ENCODE measurements at regions not wholly inside any gene's neighbourhood (a gene's known extent, or its start where the extent isn't known, plus 50 kb on each side); places are given as distances from the start of the nearest gene placed in this dataset.
"Not testable (repeated sequence)": the region's sequence is repeated elsewhere in the genome, so short reads cannot be mapped to it uniquely, and the experiment has no call there.

DNA sequence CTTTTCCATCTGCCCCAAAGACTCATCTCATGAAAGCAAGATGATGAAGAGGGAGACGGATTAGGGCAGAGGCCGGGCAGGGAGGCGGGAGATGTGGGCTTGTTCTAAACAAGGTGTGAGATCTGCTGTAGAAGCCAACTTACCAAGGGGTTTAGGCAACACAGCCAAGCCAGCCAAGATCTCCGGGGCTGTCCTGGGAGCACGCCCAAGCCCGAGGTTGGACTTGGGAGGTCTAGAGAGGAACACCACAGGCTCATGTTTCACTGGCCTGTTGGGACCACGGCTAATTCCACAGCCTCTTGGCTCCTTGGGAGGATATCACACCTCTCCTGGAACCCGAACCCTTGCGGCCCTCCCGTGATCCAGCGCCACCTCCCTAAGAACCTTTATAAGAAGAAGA, 171.4 kb downstream of the CRLF2 start:
- DNase-seq (ENCODE audit: low read depth, low spot score) = no peak
- Mint-ChIP-seq H3K27me3 (ENCODE audit: low read depth) (peaks cover 2% of the 10 kb centered on the region), H3K27ac (ENCODE audit: unreplicated experiment) (no peak overlapping the region), H3K4me3 (no peak overlapping the region), H3K4me1 (no peaks in the 10 kb centered on the region), H3K36me3 (ENCODE audit: low read depth) (no peaks in the 10 kb centered on the region), H3K9me3 (peaks cover 4% of the 10 kb centered on the region)
- TF ChIP-seq, protein P1, sequence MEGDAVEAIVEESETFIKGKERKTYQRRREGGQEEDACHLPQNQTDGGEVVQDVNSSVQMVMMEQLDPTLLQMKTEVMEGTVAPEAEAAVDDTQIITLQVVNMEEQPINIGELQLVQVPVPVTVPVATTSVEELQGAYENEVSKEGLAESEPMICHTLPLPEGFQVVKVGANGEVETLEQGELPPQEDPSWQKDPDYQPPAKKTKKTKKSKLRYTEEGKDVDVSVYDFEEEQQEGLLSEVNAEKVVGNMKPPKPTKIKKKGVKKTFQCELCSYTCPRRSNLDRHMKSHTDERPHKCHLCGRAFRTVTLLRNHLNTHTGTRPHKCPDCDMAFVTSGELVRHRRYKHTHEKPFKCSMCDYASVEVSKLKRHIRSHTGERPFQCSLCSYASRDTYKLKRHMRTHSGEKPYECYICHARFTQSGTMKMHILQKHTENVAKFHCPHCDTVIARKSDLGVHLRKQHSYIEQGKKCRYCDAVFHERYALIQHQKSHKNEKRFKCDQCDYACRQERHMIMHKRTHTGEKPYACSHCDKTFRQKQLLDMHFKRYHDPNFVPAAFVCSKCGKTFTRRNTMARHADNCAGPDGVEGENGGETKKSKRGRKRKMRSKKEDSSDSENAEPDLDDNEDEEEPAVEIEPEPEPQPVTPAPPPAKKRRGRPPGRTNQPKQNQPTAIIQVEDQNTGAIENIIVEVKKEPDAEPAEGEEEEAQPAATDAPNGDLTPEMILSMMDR (conservative IDR thresholded peaks at IDR 0.05) = no peak

DNA sequence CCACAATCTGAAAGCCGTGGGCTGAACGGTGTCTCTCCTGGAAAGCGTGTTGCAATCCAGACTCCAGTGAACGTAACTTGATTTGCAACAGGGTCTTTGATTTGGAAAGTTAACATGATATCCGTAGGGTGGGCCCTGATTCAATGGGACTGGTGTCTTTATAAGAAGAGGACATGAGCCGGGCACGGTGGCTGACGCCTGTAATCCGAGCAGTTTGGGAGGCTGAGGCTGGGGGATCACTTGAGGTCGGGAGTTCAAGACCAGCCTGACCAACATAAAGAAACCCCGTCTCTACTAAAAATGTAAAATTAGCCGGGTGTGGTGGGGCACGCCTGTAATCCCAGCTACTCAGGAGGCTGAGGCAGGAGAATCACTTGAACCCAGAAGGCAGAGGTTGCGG, 176.5 kb downstream of the CRLF2 start:
- not testable (repeated sequence) for H3K36me3 Mint-ChIP-seq (ENCODE audit: low read depth); H3K4me3 Mint-ChIP-seq; H3K9me3 Mint-ChIP-seq; DNase-seq (ENCODE audit: low read depth, low spot score); H3K27ac Mint-ChIP-seq (ENCODE audit: unreplicated experiment); H3K4me1 Mint-ChIP-seq; H3K27me3 Mint-ChIP-seq (ENCODE audit: low read depth)

DNA sequence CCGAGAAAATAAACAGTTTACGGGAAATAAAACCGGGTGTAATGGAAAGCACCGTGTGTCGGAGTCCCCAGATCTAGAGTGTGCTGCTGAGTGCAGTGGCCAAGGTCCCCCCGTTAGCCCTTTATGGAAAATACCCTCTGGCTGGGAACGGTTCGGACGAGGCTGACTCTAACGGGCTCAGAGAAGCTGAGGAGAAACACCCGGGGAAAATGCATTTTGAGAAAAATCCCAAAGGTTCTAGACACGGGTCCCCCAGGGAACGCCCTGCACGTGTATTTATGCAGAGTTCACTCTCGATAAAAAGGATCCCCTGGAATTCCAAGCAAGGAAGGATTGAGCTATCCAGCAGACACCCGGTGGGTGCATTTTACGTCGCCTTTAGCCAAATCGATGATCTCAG, 177.2 kb downstream of the CRLF2 start:
- Mint-ChIP-seq H3K9me3 (peaks cover 6% of the 10 kb centered on the region), H3K27me3 (ENCODE audit: low read depth) (peaks cover 2% of the 10 kb centered on the region), H3K4me1 (no peaks in the 10 kb centered on the region), H3K4me3 (no peak overlapping the region), H3K27ac (ENCODE audit: unreplicated experiment) (no peak overlapping the region), H3K36me3 (ENCODE audit: low read depth) (no peaks in the 10 kb centered on the region)
- DNase-seq (ENCODE audit: low read depth, low spot score) = no peak
- TF ChIP-seq, protein P1 (conservative IDR thresholded peaks at IDR 0.05) = no peak

DNA sequence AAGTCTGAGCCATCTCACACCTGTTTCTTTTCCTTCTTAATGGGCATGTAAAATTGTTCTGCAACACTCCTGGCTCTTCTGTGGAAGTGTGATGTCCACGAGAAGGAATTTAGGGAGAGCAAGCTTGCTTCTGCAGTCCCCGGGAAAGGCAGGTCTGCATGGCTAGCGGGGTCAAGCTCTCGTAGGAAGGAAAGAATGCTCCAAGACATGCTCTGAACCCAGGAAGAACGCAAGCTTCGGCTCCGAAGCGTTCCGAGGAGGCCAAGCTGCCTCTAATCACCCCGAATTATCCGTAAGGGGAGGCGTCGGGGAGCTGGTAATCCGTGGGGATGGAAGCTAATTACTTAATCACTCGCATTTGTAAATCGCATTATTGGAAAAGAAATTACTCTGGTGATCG, 177.7 kb downstream of the CRLF2 start:
- H3K4me3 Mint-ChIP-seq = no peak overlapping the region
- H3K27me3 Mint-ChIP-seq (ENCODE audit: low read depth) = peaks cover 2% of the 10 kb centered on the region
- TF ChIP-seq, protein P1 (conservative IDR thresholded peaks at IDR 0.05) = no peak
- peaks cover 3% of the 10 kb centered on the region for H3K9me3 Mint-ChIP-seq
- H3K36me3 Mint-ChIP-seq (ENCODE audit: low read depth) = no peaks in the 10 kb centered on the region
- no peaks in the 10 kb centered on the region for H3K4me1 Mint-ChIP-seq
- DNase-seq (ENCODE audit: low read depth, low spot score) = no peak
- no peak overlapping the region for H3K27ac Mint-ChIP-seq (ENCODE audit: unreplicated experiment)

DNA sequence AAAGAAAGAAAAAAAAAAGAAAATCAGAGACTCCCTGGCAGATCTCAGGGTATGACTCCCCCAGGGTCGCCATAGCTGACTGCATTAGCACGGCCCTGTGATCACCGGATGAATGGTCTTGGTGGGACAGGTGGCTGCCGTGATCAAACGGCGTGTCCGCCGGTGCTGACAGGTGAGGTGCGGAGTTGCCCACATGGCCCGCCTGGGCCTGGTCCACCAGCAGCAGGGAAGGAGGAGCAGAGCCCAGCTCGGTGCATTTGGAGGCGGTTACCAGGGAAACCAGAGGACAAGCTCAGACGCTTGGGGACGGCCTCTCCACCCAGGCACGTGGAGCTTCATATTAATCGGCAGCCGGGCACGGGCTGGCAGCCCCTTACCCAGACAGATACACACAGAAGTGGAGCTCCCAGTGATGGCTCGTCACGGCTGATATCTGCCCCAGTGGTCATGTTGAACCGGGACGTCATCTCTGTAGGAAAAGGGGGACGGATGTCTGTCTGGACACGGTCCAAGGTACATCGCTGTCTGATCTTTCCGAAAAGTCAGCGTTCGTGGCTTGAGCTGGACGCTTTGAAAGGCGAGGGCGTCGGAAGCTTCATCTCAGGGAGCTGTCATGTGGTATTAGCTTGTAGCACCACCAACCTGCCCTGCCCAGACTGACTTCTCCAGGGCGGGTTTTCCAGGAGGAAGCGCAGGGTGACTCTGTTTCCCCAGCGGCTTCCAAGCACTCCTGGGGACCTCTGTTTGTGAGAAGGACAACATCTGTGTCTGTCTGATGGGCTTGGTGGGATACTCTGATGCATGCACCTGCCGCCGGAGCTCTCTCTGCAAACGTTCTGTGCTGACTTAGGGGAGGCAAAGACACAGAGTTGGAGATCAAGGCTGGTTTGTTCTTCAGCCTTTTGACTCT, 180.7 kb downstream of the CRLF2 start:
- Mint-ChIP-seq H3K4me1 (peaks cover 17% of the 10 kb centered on the region), H3K4me3 (no peak overlapping the region), H3K36me3 (ENCODE audit: low read depth) (no peaks in the 10 kb centered on the region), H3K9me3 (peaks cover 3% of the 10 kb centered on the region), H3K27me3 (ENCODE audit: low read depth) (no peaks in the 10 kb centered on the region), H3K27ac (ENCODE audit: unreplicated experiment) (no peak overlapping the region)
- TF ChIP-seq, protein P1 (conservative IDR thresholded peaks at IDR 0.05) = no peak
- no peak for DNase-seq (ENCODE audit: low read depth, low spot score)

DNA sequence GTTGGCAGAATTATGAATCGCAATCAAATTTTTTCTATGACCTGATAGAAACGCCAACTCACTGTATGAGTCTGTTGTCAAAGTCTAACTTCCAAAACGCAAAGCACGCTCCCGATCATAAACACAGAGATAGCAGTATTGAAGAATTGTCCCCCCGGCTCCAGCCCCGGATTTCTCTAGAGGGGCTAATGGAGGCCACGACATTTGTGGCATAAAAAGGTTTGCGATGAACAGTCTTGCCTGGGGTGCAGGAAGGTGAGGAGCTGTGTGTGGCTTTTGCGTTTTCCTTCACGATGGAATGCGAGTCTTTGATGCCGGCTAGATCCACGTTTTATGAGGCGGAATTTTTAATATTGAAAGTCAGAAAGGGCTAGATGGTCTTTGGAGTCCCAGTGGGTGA, 183.0 kb downstream of the CRLF2 start:
- TF ChIP-seq, protein P1 (conservative IDR thresholded peaks at IDR 0.05) = no peak
- peak overlapping the region; percentile 30 for H3K27ac Mint-ChIP-seq (ENCODE audit: unreplicated experiment)
- no peaks in the 10 kb centered on the region for H3K36me3 Mint-ChIP-seq (ENCODE audit: low read depth)

More for the DNA sequence above, 183.0 kb downstream of the CRLF2 start:
- H3K4me1 Mint-ChIP-seq = peaks cover 17% of the 10 kb centered on the region
- peaks cover 3% of the 10 kb centered on the region for H3K9me3 Mint-ChIP-seq
- no peak for DNase-seq (ENCODE audit: low read depth, low spot score)
- H3K4me3 Mint-ChIP-seq = no peak overlapping the region
- H3K27me3 Mint-ChIP-seq (ENCODE audit: low read depth) = no peaks in the 10 kb centered on the region
